Tibial nerve (tissue), 4 donors: ENCODE measurements at regions not wholly inside any gene's neighbourhood (a gene's known extent, or its start where the extent isn't known, plus 50 kb on each side); places are given as distances from the start of the nearest gene placed in this dataset.

ENCODE experiments used
- DNase-seq, 2 donors: peaks; one replicate each; pipeline ENCODE4 v3.0.0-alpha.2; 2019; ENCODE audit warnings: low spot score in 2 of 2
- H3K27ac ChIP-seq, 4 donors: fragments of 200-600 bp; sonication (generic) in 3 of 4; one replicate each; pipeline ENCODE4 v1.5.1; 2017 to 2019; ENCODE audit warnings: mild to moderate bottlenecking in 1 of 4
- H3K27me3 ChIP-seq, 2 donors: fragments of 200-600 bp; sonication (generic) in 1 of 2; one replicate each; pipeline versions ENCODE4 v1.5.1 to v1.6.0; 2017 to 2019
- H3K36me3 ChIP-seq, 3 donors: fragments of 200-600 bp; sonication (generic); one replicate each; pipeline ENCODE4 v1.5.1; 2018 to 2019
- H3K4me1 ChIP-seq, 4 donors: fragments of 200-600 bp; sonication (generic) in 3 of 4; one replicate each; pipeline ENCODE4 v1.5.1; 2017 to 2019
- H3K4me3 ChIP-seq, 4 donors: fragments of 200-600 bp; sonication (generic) in 3 of 4; one replicate each; pipeline ENCODE4 v1.5.1; 2017 to 2019; ENCODE audit warnings: mild to moderate bottlenecking in 1 of 4, moderate library complexity in 1 of 4
- H3K9me3 ChIP-seq, 4 donors: fragments of 200-600 bp; sonication (generic) in 3 of 4; one replicate each; pipeline ENCODE4 v1.5.1; 2017 to 2019
- EP300 ChIP-seq, 2 donors: sonication (generic); formaldehyde crosslinking; IDR thresholded peaks; one replicate each; pipeline ENCODE4 v1.6.1; 2017; ENCODE audit warnings: antibody characterized with exemption in 2 of 2, mild to moderate bottlenecking in 1 of 2
- POLR2A ChIP-seq, 2 donors: fragments of 450-650 bp; IDR thresholded peaks; one replicate each; pipeline ENCODE4 v1.6.1; 2017; ENCODE audit warnings: antibody characterized with exemption in 2 of 2, mild to moderate bottlenecking in 2 of 2, moderate library complexity in 2 of 2
- WGBS, 2 donors: methylation state at CpG; one replicate each; pipeline ENCODE4 v1.1.5; 2018; 5-methylcytosine and 5-hydroxymethylcytosine counted together
- TF ChIP-seq, protein P1 (sequence below), 5 experiments: fragments of 200-600 bp in 3 of 5; fragments of 450-650 bp in 2 of 5; sonication (generic) in 3 of 5; IDR thresholded peaks; one replicate each; pipeline ENCODE4 v1.5.1; 2016 to 2019; ENCODE audit warnings: antibody characterized with exemption in 5 of 5, mild to moderate bottlenecking in 3 of 5, moderate library complexity in 2 of 5

DNA sequence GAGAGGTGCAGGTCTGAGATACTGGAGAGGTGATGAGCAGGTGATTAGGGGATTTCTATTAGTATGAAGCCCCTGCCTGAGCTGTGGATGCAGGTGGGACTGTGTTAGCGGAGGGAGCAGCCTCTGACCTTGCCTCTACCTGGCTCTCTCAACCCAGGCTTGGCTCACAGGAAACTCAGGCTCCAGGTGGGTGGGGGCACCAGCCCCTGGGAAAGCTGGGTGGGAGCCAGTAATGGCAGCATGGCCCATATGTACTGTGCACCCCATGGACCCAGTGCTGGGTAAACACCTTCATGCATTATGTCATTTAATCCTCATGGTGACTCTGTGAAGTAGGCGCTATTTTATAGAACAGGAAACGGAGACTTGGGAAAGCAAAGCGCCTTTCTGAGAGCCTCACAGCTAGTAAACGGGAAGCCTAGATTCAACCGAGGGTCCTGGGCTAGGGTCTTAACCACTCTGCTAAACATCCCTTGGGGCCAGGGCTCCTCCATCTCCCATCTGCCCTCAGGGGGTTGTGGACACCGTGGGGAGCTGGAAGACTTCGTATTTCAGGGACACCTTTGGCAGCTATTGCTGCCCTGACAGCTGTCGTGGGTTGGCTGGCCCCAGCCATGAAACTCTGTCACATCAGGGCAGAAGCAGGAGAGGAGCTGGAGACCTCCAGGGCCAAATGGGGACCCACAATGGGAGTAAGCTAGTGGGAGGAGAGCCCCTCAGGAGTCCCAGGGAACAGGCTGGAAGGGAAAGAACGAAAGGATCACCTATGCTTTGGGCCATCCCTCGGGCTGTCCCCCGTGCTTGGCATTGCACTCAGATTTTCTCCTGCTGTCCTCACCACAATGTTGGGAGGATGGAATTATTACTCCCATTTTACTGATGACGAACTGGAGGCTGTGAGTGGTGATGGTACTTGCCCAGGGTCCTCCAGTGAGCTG, 59.6 kb upstream of the CSF3R start:
- no peaks in the 10 kb centered on the region for H3K4me1 ChIP-seq
- H3K4me3 ChIP-seq = no peak overlapping the region
- H3K9me3 ChIP-seq = no peaks in the 10 kb centered on the region
- no peak overlapping the region for H3K27ac ChIP-seq
- no peaks in the 10 kb centered on the region for H3K36me3 ChIP-seq
- TF ChIP-seq EP300 (IDR thresholded peaks at IDR 0.05) (no peak), POLR2A (IDR thresholded peaks at IDR 0.05) (no peak)
- TF ChIP-seq, protein P1, sequence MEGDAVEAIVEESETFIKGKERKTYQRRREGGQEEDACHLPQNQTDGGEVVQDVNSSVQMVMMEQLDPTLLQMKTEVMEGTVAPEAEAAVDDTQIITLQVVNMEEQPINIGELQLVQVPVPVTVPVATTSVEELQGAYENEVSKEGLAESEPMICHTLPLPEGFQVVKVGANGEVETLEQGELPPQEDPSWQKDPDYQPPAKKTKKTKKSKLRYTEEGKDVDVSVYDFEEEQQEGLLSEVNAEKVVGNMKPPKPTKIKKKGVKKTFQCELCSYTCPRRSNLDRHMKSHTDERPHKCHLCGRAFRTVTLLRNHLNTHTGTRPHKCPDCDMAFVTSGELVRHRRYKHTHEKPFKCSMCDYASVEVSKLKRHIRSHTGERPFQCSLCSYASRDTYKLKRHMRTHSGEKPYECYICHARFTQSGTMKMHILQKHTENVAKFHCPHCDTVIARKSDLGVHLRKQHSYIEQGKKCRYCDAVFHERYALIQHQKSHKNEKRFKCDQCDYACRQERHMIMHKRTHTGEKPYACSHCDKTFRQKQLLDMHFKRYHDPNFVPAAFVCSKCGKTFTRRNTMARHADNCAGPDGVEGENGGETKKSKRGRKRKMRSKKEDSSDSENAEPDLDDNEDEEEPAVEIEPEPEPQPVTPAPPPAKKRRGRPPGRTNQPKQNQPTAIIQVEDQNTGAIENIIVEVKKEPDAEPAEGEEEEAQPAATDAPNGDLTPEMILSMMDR (IDR thresholded peaks at IDR 0.05) = no peak
- WGBS, 2 donors = 52 to 63% methylated on average over 11 of the region's 13 CpGs
- peaks cover 0 to 10% of the 10 kb centered on the region in 2 donors for H3K27me3 ChIP-seq
- DNase-seq = no peak

DNA sequence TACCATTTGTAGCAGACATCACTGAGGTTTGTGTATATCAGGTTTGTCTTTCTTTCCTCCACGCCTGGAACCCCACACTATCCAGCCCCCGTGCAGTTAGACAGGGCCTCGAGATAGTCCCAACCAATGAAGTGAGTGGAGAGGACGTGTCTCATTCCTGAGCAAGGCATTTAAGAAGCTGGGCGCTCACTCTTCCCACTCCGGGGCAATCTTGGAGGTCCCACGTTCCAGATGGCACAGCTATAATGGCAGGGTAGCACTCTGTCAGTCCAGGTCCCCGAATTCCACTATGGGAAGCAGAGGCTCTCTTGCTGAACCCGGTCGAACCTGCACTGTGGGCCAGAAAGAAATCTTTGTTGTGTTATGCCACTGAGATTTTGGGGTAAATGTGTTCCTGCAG, 57.3 kb upstream of the CSF3R start:
- TF ChIP-seq, protein P1 (IDR thresholded peaks at IDR 0.05) = no peak
- TF ChIP-seq EP300 (IDR thresholded peaks at IDR 0.05) = no peak
- TF ChIP-seq POLR2A (IDR thresholded peaks at IDR 0.05) = no peak
- Histone ChIP-seq H3K9me3 (no peaks in the 10 kb centered on the region), H3K27me3 (peaks cover 0 to 10% of the 10 kb centered on the region in 2 donors), H3K27ac (no peak overlapping the region), H3K4me1 (no peaks in the 10 kb centered on the region), H3K4me3 (no peak overlapping the region), H3K36me3 (no peaks in the 10 kb centered on the region)
- no peak for DNase-seq
- WGBS, 2 donors = 68 to 72% methylated on average over 10 of the region's 10 CpGs

DNA sequence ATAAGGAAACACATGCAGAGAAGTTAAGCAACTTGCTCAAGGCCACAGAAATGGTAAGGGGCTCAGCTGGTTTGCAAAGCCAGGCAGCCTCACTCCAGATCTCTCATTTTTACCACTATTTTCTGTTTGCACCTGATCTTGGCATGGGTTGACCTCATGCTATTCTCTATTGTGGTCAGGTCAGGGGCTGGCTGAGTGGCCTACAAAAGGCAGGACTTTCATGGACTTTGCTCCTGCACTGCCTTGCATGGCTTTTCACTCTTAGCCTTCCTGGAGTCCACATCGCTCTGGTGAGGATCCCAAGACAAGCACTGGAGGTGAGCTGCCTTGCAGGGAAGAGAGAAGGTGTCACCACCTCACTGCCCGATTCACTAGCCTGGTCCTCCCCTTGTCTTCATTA, 56.8 kb upstream of the CSF3R start:
- Histone ChIP-seq H3K9me3 (no peaks in the 10 kb centered on the region), H3K36me3 (no peaks in the 10 kb centered on the region), H3K27me3 (peaks cover 0 to 10% of the 10 kb centered on the region in 2 donors), H3K4me3 (no peak overlapping the region), H3K27ac (no peak overlapping the region), H3K4me1 (no peaks in the 10 kb centered on the region)
- TF ChIP-seq, protein P1 (IDR thresholded peaks at IDR 0.05) = no peak
- TF ChIP-seq POLR2A (IDR thresholded peaks at IDR 0.05) = no peak
- TF ChIP-seq EP300 (IDR thresholded peaks at IDR 0.05) = no peak
- WGBS, 2 donors = 84 to 89% methylated on average over 2 of the region's 2 CpGs
- DNase-seq = no peak

DNA sequence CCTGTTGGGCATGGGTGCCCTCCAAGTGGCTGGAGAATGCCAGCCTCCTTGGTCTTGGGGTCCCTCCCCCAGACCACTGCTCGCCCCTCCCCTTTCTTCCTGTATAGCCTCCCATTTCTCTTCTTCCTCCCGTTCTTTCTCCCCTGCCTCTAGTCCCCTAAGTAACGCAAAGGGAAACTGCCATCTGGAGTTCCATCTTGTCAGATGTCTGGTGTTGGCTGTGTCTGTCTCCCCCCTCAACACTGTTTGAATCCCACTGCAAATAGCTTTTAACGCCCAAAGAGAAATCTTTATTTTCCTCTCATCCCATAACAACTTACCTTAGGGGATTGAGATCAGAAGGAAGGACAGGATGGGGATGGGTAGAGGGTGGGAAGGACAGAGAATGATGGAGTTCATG, 55.3 kb upstream of the CSF3R start:
- TF ChIP-seq POLR2A (IDR thresholded peaks at IDR 0.05) (no peak), EP300 (IDR thresholded peaks at IDR 0.05) (no peak)
- TF ChIP-seq, protein P1 (IDR thresholded peaks at IDR 0.05) = no peak
- no peak for DNase-seq
- H3K4me3 ChIP-seq = no peak overlapping the region
- H3K36me3 ChIP-seq = no peaks in the 10 kb centered on the region
- no peak overlapping the region for H3K27ac ChIP-seq
- WGBS, 2 donors = 64 to 66% methylated on average over 4 of the region's 4 CpGs
- no peaks in the 10 kb centered on the region for H3K4me1 ChIP-seq
- peaks cover 0 to 9% (median 0%) of the 10 kb centered on the region in 4 donors for H3K9me3 ChIP-seq
- H3K27me3 ChIP-seq = peaks cover 0 to 10% of the 10 kb centered on the region in 2 donors

DNA sequence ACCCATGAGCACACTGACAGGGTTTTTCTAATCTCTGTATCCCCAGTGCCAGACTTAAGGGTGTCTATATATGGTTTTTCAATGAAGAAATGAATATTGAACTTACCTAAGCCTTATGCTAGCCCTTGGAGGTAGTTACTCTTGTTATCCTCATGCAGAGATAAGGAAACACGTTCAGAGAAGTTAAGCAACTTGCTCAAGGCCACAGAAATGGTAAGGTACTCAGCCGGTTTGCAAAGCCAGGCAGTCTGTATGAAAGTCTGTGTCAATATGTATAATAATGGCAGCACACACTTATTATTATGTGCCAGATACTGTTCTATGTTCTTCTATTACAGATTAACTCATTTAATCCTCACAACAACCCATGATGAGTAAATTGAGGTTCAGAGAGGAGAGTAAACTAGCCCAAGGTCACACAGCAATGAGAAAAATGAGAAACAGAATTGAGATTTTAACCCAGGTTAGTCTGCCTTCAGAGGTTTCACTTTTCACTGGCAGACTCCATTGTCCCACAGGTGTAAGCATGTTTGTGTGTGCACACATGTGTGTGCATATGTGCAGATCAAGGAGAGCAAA, 54.6 kb upstream of the CSF3R start:
- peaks cover 0 to 16% (median 0%) of the 10 kb centered on the region in 4 donors for H3K9me3 ChIP-seq
- H3K4me1 ChIP-seq = no peaks in the 10 kb centered on the region
- no peak overlapping the region for H3K27ac ChIP-seq
- no peaks in the 10 kb centered on the region for H3K36me3 ChIP-seq
- peaks cover 0 to 6% of the 10 kb centered on the region in 2 donors for H3K27me3 ChIP-seq
- TF ChIP-seq, protein P1 (IDR thresholded peaks at IDR 0.05) = no peak
- no peak for TF ChIP-seq POLR2A (IDR thresholded peaks at IDR 0.05)
- TF ChIP-seq EP300 (IDR thresholded peaks at IDR 0.05) = no peak
- WGBS, 2 donors = 60 to 70% methylated on average over 2 of the region's 2 CpGs
- H3K4me3 ChIP-seq = no peak overlapping the region
- no peak for DNase-seq
